NCI-H128 (cell line): ENCODE measurements at regions not wholly inside any gene's neighbourhood (a gene's known extent, or its start where the extent isn't known, plus 50 kb on each side); places are given as distances from the start of the nearest gene placed in this dataset.
A peak's percentile ranks its signal among the peaks of the same experiment; 100 is the strongest.
"Not testable (repeated sequence)": the region's sequence is repeated elsewhere in the genome, so short reads cannot be mapped to it uniquely, and the experiment has no call there.

Experiments used
- DNase-seq: peaks from one replicate; lab custom pipeline; 2025; ENCODE audit not compliant: unreplicated experiment; lab: John Stamatoyannopoulos, UW

DNA sequence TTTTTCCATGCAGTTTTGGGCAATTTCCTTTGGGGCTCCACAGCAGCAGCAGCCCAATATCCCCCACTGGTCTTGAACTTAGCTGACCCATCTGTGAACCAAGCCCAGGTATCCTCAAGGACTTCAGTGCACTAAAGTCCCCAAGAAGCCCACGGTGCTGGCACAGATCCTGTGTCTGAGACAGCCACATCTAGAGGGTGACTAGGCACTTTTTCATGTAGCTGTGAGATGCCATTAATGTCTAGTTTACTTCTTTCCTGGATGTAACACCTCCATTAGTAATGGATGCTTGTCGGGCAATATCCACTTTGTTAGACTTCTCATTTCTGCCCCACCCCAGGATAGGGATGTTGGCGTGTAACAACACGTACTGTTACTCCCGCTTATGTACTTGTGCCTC, 117.9 kb downstream of the GPCPD1 start:
- no peak for DNase-seq

DNA sequence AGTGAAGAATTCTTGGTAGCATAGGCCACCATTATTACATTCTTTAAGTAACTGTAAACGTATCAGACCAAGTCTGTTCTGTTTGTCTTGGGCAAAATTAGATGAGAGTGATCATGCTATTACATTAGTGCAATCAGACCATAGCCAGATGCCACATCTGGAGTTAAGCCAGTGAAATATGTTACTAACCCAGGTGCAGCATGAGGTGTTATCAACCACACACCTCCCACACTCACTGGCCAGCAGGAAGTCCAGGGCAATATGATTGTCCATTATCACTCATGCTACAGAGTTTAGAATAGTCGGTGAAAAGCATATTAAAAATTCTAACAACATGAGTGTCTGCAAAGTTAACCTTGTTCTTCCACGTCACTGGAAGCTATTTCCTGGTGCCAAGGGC, 119.4 kb downstream of the GPCPD1 start:
- DNase-seq = no peak

- DNase-seq = no peak
Observed at GRCh38 chr20:5489601-5490000, 121.2 kb downstream of the GPCPD1 start.

DNA sequence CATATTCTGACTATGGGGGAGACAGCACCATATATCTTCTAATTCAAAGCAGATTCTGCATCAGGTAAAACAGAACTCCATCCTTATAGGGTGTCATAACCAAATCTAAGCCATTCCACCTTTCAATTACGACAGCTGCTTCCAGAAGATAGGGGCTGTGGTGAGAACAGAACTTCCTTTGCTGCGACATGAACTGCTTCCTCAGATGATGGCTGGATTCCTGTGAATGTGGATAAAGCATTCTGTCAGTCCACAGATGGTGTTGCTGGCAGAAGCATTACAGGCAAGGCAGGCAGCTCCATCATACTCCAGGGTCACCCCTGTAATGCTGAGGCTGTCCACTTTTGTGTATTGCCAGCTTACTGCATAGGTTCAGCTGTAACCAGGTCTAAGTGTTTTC, 122.0 kb downstream of the GPCPD1 start:
- DNase-seq = no peak

- no peak for DNase-seq
Observed at GRCh38 chr20:5486377-5487054, 124.3 kb downstream of the GPCPD1 start.

GRCh38 chr20:5484926-5485325, 125.9 kb downstream of the GPCPD1 start:
- DNase-seq = no peak

GRCh38 chr20:5484346-5484745, 126.5 kb downstream of the GPCPD1 start:
- no peak for DNase-seq

DNA sequence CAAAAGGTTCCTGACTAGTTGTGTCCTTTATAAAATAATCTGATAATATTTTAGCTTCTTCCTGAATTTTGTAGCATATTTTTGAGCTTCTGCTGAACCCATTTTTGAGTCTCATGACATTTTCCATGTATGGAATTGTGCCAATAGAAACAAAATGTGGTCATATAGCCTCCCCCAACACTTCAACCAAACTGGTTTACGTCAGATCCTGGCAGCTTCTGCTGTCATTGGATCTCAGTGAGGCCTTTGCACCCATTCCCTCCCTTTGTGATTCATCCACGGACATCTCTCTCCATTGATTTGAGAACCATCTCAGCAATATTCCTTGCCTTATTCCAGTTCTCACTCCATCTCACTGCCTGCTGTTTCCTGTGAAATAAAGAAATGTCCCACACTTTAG, 128.0 kb downstream of the GPCPD1 start:
- no peak for DNase-seq

GRCh38 chr20:5481872-5482271, 128.9 kb downstream of the GPCPD1 start:
- DNase-seq = no peak

DNA sequence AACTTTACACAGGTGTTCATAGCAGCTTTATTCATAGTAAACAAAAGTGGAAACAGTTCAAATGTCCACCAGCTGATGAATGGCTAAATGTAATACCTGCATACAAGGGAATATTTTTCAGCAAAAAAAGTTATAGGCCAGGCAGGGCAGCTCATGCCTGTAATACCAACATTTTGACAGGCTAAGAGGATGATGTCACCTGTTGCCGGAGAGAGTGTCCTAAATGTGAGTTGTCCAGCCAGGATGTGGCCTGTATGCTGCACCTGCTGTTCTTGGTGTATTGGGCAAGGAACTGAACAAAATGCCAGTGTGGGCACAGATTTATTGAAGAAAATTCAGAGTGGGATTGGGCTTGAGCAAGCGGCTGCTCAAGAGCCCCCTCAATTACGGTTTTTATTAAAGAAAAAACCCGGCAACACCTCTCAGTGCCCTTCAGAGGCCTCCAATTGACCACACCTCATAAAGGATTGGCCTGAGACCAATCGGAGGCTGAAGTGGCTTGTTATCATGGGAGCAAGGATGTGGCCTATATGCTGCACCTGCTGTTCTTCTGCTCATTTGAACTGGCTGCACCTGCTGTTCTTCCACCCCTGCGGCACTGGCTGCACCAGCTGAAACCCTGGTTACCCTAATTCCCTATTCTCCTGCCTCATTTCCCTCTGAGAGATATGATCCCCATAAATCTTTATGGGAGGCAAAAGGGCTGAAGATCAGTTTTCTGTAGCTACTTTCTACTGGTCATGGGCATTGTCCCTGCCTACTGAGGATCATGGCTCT, 129.8 kb downstream of the GPCPD1 start:
- peak; percentile 40 for DNase-seq

- DNase-seq = no peak
Observed at GRCh38 chr20:5474646-5475550, 135.9 kb downstream of the GPCPD1 start.

GRCh38 chr20:5471866-5472265, 138.9 kb downstream of the GPCPD1 start:
- not testable (repeated sequence) for DNase-seq

DNA sequence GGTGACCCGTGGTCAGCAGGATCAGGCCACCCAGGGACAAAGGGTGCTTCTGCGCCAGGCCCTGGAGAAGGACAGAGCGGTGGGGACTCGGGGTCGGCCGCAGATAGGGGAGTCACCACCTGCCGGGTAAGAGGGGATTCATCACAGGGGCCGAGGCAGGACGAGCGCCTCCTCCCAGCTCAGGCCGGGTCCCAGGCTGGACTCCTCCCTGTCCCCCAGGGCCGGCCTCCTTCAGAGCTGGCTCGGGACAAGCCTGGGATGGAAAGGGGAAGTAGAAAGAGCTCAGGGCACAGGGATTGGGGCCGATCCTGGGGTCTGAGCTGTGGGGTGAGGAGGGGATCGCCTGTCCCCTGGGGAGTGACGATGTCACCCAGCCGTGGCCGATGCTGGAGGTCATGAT, 139.4 kb downstream of the GPCPD1 start:
- DNase-seq = no peak

DNA sequence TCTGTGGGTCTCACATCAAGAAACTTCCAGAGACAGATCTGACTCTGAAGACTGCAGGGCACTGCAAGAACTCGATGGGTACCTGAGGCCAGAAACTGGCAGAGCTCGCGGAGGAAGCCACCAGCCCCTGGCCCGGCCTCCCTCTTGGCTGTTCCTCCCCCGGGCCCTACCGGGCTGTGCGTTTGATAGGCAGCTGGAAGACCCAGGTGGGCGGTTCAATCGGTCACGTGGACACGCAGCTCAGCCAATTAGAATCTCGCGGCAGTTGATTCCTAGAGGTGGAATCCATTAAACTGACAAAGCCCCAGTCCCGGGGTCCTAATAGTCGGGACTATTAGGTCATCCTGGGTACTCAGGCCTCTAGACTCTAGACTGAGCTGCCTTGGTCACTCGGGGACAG, 139.9 kb downstream of the GPCPD1 start:
- DNase-seq = no peak

- no peak for DNase-seq
Observed at GRCh38 chr20:5470458-5470857, 140.3 kb downstream of the GPCPD1 start.

DNA sequence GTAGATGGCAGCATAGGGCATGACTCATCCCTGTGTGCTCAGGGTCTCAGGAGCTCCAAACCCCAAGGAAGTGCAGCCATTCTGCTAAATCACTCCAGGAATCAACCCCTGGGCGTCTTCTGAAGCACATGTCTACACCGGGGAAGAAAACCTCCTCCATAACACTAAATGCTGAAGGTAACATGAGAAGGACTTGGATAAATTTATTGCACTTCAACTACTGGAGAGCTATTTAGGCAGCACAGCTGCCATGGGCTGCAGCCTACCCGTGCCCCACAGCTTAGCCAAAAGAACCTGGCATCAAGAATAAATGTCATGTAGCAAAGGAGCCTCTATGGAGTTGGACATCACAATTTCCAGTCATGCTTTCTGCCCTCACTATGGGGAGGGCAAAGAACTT, 141.7 kb downstream of the GPCPD1 start:
- peak; percentile 19 for DNase-seq

DNA sequence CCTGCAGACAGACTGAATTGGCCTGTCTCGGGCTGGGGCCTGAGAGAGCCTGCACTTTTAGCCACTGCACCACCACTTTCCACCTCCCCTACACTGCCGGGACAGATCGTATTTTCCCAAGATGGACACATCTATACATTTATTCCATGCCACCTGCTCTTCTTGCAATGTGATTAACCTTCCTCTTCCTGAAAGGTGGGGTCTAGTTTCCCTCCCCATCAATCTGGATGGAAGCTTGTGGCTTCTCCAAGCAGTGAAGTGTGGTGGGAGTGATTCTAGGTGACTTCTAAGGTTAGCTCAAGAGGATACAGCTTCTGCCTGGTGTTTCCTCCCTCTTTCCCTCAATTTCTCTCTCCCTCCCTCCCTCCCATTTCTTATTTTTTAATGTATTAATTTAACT, 143.7 kb downstream of the GPCPD1 start:
- no peak for DNase-seq

- DNase-seq = no peak
Observed at GRCh38 chr20:5465604-5465927, 145.2 kb downstream of the GPCPD1 start.

DNA sequence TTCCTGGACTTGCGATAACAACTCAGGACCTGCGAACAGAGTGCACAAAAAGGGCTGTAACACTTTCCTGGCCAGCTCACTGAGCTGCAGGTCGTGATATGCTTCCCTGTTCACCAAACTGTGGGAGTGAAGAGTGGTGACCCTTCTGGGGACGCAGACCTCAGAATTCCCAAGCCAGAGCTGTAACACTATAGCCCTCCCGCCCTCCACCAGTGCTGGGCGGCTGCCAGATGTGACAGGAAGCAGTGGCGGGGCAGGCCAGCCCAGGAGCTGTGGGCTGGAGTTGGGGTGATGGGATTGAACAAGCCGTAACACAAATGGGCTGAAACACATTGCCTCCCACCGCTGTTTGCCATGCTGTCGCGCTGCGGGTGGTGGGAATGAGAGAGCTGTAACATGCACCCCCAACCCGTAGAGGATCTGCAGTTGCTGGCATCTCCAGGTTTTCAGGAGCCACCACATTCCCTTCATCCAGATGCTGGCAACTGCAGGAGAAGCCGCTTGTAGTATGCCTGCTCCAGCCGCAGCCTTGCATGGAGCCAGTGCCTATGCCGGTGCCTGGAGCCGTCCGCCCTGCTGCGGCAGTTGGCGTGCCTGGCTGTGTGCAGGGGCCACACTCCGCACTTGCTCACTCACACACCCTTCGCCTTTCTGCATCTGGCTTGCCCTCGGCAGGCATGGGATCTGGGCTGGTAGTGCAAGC, 145.8 kb downstream of the GPCPD1 start:
- no peak for DNase-seq

DNA sequence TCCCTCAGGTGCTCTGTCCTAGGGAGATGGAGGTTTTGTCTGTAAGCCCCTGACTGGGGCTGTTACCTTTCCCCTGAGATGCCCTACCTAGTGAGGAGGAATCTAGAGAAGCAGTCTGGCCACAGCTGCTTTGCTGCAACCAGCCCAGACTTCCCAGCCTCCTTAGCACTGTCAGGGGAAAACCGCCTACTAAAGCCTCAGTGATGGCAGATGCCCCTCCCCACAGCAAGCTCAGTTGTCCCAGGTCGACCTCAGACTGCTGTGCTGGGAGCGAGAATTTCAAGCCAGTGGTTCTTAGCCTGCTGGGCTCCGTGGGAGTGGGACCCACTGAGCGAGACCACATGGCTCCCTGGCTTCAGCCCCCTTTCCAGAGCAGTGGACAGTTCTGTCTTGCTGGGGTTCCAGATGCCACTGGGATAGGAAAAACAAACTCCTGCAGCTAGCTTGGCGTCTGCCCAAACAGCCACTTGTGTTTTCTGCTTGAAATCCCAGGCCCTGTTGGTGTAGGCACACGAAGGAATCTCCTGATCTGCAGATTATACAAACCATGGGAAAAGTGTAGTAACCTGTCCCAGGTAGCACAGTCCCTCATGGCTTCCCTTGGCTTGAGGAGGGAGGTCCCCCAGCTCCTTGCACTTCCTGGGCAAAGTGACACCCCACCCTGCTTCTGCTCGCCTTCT, 146.4 kb upstream of the PROKR2 start:
- DNase-seq = no peak

- not testable (repeated sequence) for DNase-seq
Observed at GRCh38 chr20:5453745-5454144, 137.0 kb upstream of the PROKR2 start.
